NOMO-1 (cell line): ENCODE measurements at regions not wholly inside any gene's neighbourhood (a gene's known extent, or its start where the extent isn't known, plus 50 kb on each side); places are given as distances from the start of the nearest gene placed in this dataset.

Experiments
- DNase-seq, 2 experiments: peaks; one replicate each; lab custom pipeline; 2025; ENCODE audit not compliant: unreplicated experiment in 2 of 2; lab: John Stamatoyannopoulos, UW

- no peak for DNase-seq
These were observed 53.6 kb upstream of the EPCAM start for GRCh38 chr2:47315475-47315874.

- no peak for DNase-seq
These were observed 55.4 kb upstream of the EPCAM start for GRCh38 chr2:47313728-47314127.

GRCh38 chr2:47313141-47313691 is 55.9 kb upstream of the EPCAM start:
- DNase-seq, result no peak

GRCh38 chr2:47312491-47312850 is 56.6 kb upstream of the EPCAM start:
- DNase-seq, result no peak

GRCh38 chr2:47311764-47312490 is 57.2 kb upstream of the EPCAM start:
- DNase-seq, result no peak

GRCh38 chr2:47310801-47311560 is 58.1 kb upstream of the EPCAM start:
- DNase-seq, result no peak

GRCh38 chr2:47309952-47310800 is 58.9 kb upstream of the EPCAM start:
- peak; percentile 82 to 83 for DNase-seq

- no peak for DNase-seq
These were observed 59.6 kb upstream of the EPCAM start for GRCh38 chr2:47309472-47309951.

GRCh38 chr2:47307066-47307465 is 62.0 kb upstream of the EPCAM start:
- DNase-seq, result no peak

GRCh38 chr2:47304654-47305053 is 64.5 kb upstream of the EPCAM start:
- no peak for DNase-seq

GRCh38 chr2:47303341-47304148 is 65.6 kb upstream of the EPCAM start:
- no peak for DNase-seq

GRCh38 chr2:47302308-47302707 is 66.8 kb upstream of the EPCAM start:
- no peak for DNase-seq

GRCh38 chr2:47301731-47302130 is 67.4 kb upstream of the EPCAM start:
- DNase-seq, result no peak

GRCh38 chr2:47301277-47301618 is 67.9 kb upstream of the EPCAM start:
- no peak for DNase-seq

- peak; percentile 83 to 95 for DNase-seq
These were observed 68.4 kb upstream of the EPCAM start for GRCh38 chr2:47300609-47301276.

GRCh38 chr2:47300081-47300480 is 69.0 kb upstream of the EPCAM start:
- DNase-seq, result no peak

GRCh38 chr2:47299555-47299954 is 69.6 kb upstream of the EPCAM start:
- DNase-seq, result peak; percentile 10 to 60

- no peak for DNase-seq
These were observed 70.3 kb upstream of the EPCAM start for GRCh38 chr2:47298771-47299170.

GRCh38 chr2:47297767-47298425 is 71.2 kb upstream of the EPCAM start:
- no peak for DNase-seq
